DOHH2 (cell line): ENCODE measurements at regions not wholly inside any gene's neighbourhood (a gene's known extent, or its start where the extent isn't known, plus 50 kb on each side); places are given as distances from the start of the nearest gene placed in this dataset.

ENCODE experiments used
- CTCF ChIP-seq: fragments of 200-600 bp; sonication (generic); IDR thresholded peaks from one replicate; pipeline ENCODE4 v1.5.1; 2014; ENCODE audit warnings: antibody characterized with exemption, mild to moderate bottlenecking, low read depth, low read length; ENCODE audit not compliant: poor library complexity, severe bottlenecking
- EZH2phosphoT487 ChIP-seq: fragments of 200-600 bp; sonication (generic); IDR thresholded peaks from 2 replicates; pipeline ENCODE4 v1.6.1; 2017; ENCODE audit warnings: borderline replicate concordance, mild to moderate bottlenecking, antibody characterized with exemption, low read length, moderate library complexity, mixed read lengths

GRCh38 chr5:124232515-124232914 is 513.9 kb downstream of the ZNF608 start:
- TF ChIP-seq CTCF (no peak), EZH2phosphoT487 (no peak)
